22Rv1 (cell line): ENCODE measurements at regions not wholly inside any gene's neighbourhood (a gene's known extent, or its start where the extent isn't known, plus 50 kb on each side); places are given as distances from the start of the nearest gene placed in this dataset.

ENCODE experiments used
- CTCF ChIP-seq: fragments of 450-650 bp; IDR thresholded peaks from 2 replicates; pipeline ENCODE4 v1.5.1; 2017; ENCODE audit warnings: mild to moderate bottlenecking
- ZFX ChIP-seq: fragments of 450-650 bp; IDR thresholded peaks from 2 replicates; pipeline ENCODE4 v1.6.1; 2017; ENCODE audit warnings: antibody characterized with exemption, borderline replicate concordance

GRCh38 chr18:66156946-66157687 is 406.3 kb downstream of the CDH7 start:
- TF ChIP-seq CTCF (no peak), ZFX (no peak)
